Adrenal gland (tissue), 5 donors: ENCODE measurements at regions not wholly inside any gene's neighbourhood (a gene's known extent, or its start where the extent isn't known, plus 50 kb on each side); places are given as distances from the start of the nearest gene placed in this dataset.

ENCODE experiments used
- POLR2A ChIP-seq, 2 donors: fragments of 450-650 bp; IDR thresholded peaks; one replicate each; pipeline ENCODE4 v1.6.1; 2017; ENCODE audit warnings: antibody characterized with exemption in 2 of 2, mild to moderate bottlenecking in 2 of 2, moderate library complexity in 1 of 2
- TF ChIP-seq, protein P1 (sequence below), 6 experiments: fragments of 450-650 bp in 4 of 6; fragments of 200-600 bp in 2 of 6; sonication (generic) in 1 of 6; IDR thresholded peaks; 1 replicate in 5 of 6; 2 replicates in 1 of 6; pipeline versions ENCODE4 v1.5.1 to v1.8.0; 2016 to 2021; ENCODE audit warnings: antibody characterized with exemption in 6 of 6, mild to moderate bottlenecking in 2 of 6, moderate library complexity in 1 of 6
- donor health status: DM: no; HTN: no; CAD: no.

DNA sequence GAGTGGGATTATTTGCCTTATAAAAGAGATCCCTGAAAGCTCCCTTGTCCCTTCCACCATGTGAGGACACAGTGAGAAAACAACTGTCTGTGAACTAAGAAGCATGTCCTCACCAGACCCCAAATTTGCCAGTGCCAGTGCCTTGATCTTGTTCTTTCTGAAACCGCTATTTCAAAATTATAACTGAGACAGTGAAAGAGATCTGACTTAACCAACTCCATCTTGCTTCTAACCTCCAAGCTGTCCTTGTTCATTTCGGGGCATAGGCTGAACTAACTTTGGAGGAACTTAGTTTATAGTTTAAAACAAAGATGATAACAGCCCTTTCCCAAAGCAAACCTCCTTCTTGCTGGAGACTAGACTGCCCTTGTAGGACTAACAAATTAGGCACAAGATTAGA is 563.9 kb downstream of the ADCYAP1 start:
- TF ChIP-seq, protein P1, sequence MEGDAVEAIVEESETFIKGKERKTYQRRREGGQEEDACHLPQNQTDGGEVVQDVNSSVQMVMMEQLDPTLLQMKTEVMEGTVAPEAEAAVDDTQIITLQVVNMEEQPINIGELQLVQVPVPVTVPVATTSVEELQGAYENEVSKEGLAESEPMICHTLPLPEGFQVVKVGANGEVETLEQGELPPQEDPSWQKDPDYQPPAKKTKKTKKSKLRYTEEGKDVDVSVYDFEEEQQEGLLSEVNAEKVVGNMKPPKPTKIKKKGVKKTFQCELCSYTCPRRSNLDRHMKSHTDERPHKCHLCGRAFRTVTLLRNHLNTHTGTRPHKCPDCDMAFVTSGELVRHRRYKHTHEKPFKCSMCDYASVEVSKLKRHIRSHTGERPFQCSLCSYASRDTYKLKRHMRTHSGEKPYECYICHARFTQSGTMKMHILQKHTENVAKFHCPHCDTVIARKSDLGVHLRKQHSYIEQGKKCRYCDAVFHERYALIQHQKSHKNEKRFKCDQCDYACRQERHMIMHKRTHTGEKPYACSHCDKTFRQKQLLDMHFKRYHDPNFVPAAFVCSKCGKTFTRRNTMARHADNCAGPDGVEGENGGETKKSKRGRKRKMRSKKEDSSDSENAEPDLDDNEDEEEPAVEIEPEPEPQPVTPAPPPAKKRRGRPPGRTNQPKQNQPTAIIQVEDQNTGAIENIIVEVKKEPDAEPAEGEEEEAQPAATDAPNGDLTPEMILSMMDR (IDR thresholded peaks at IDR 0.05) = no peak
- TF ChIP-seq POLR2A (IDR thresholded peaks at IDR 0.05) = no peak
